GM21423 (cell line): ENCODE measurements at regions not wholly inside any gene's neighbourhood (a gene's known extent, or its start where the extent isn't known, plus 50 kb on each side); places are given as distances from the start of the nearest gene placed in this dataset.
A peak's percentile ranks its signal among the peaks of the same experiment; 100 is the strongest.
"Not testable (repeated sequence)": the region's sequence is repeated elsewhere in the genome, so short reads cannot be mapped to it uniquely, and the experiment has no call there.

Source experiments
- ATAC-seq: cut with Tn5 transposase; IDR thresholded peaks from one replicate; pipeline ENCODE4 v1.9.1; 2021; ENCODE audit warnings: mild to moderate bottlenecking, moderate library complexity; ENCODE audit not compliant: unreplicated experiment

- not testable (repeated sequence) for ATAC-seq
These were observed 320.7 kb downstream of the KLF13 start for GRCh38 chr15:31647337-31647826.

DNA sequence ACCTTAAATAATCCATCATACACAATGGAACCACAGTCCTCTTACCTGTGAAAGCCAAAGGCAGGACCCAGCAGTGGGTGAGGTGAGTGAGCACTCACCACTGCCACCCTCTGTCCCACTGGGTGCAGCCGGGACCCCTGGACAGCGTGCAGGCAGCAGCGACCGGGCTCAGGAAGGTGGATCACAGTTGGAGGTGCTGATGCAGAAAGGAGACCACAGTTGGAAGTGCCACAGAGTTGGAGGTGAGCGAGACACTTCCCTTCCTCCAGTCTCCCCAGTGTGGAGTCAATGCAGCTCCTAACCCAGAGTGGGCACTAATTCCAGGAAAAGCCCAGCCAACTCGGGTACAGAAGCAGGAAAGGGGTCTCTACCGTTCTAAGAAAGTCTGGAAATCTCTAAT lies 323.0 kb downstream of the KLF13 start:
- ATAC-seq: not testable (repeated sequence)

GRCh38 chr15:31650055-31650701 lies 323.5 kb downstream of the KLF13 start:
- ATAC-seq: peak; percentile 55

- ATAC-seq: not testable (repeated sequence)
These were observed 330.3 kb downstream of the KLF13 start for GRCh38 chr15:31656915-31657314.

DNA sequence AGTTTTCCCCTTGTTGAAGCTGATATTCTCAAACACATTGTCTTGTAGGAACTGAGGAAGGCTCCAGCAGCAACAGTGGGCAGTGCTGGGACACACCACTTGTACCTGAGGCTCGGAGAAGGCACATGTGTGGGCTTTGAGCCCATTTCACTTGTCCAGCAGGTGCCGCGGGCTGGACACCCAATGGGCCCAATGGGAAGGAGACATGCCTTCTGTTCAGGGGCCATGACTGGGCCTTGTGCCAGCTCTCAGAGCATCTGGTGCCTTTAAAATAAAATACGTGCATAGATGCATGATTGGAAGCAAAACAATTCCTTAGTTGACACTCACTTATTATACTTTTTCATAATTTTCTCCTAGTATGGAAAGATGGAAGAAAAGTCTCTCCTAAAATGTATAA lies 334.2 kb downstream of the KLF13 start:
- no peak for ATAC-seq

DNA sequence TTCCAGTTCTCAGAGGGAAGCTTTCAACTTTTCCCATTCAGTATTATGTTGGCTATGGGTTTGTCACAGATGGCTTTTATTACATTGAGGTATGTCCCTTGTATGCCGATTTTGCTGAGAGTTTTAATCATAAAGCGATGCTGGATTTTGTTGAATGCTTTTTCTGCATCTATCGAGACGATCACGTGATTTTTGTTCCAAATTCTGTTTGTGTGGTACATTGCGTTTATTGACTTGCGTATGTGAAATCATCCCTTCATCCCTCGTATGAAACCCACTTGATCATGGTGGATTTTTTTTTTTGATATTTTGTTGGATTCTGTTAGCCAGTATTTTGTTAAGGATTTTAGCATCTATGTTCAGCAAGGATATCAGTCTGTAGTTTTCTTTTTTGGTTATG lies 339.1 kb downstream of the KLF13 start:
- not testable (repeated sequence) for ATAC-seq

DNA sequence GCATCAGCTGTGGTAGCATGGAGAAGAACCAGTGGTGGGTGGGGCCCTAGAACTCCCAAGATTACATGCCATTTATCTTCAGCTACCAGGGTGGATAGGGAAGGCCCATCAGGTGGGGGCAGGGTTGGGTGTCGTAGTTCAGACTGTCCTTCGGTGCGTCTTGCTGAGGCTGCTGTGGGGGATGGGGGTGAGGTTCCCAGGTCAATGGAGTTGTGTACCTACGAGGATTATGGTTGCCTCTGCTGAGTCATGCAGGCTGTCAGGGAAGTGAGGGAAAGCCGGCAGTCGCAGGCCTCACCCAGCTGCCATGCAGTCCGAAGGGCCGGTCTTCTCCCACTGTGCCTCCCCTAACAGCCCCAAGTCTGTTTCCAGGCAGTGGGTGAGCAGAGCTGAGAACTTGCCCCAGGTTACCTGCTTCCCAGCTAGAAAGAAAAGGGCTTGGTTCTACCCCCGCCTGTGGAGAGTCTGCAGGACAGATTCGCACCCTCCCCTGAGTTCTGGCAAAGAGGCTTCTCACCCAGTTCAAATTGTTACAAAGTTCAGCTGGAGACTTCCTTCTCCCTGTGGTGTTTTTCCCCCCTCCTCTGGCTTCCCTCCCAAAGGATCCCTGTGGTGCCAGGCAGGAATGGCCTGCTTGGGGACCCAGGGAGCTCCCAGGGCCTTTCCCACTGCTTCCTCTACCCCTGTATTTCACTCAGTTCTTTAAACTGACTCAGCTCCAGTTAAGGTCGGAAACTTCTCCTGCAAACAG lies 342.7 kb downstream of the KLF13 start:
- ATAC-seq: not testable (repeated sequence)

DNA sequence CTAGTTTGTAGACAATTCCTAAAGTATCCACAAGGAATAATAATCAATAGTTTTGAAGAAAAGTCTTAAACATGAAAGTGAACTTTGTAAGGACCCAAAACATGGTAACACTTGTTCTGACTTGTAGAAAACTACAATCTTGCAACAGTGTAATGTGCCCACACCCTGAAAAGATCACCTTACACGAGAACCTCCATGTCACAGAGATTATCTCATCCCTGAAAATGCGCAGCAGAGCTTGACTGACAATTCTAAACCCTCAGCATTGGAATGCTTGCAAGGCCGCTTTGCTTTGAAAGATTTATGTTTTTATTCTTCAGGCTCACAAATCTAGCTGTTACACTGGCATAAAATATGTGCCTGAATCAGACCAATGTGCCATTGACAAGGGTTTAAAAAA lies 346.6 kb downstream of the KLF13 start:
- ATAC-seq: not testable (repeated sequence)

GRCh38 chr15:31681529-31682259 lies 348.6 kb upstream of the CHRNA7 start:
- not testable (repeated sequence) for ATAC-seq

GRCh38 chr15:31687088-31687487 lies 343.2 kb upstream of the CHRNA7 start:
- ATAC-seq: not testable (repeated sequence)

GRCh38 chr15:31696509-31696908 lies 333.8 kb upstream of the CHRNA7 start:
- ATAC-seq: not testable (repeated sequence)

DNA sequence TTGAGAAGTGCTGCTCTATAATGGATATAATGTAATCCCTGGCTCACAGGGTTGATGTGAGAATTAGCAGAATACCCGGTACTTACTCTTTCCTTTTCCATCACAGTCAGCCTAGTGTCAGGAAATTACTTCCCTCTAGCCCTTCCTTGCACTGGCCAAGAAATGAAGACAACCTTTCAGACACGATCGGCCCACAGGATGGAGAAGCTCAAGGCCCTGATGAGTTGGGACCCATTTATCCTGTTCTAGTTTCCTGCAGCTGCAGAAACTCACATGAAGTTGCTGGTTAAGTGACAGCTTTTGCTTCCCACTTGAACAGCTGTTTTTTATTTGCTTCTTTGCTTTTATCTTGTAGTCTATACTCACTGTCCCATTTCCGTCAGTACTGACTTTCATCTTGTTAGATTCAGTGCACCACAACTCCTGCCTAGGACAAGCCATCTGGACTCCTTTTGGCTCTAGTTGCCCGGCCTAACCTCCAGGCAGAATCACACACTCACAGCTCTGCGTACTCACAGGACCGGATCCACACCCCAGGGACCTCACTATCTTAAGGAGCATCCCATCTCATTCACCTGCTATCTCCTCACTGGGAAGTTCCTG lies 325.1 kb upstream of the CHRNA7 start:
- not testable (repeated sequence) for ATAC-seq

DNA sequence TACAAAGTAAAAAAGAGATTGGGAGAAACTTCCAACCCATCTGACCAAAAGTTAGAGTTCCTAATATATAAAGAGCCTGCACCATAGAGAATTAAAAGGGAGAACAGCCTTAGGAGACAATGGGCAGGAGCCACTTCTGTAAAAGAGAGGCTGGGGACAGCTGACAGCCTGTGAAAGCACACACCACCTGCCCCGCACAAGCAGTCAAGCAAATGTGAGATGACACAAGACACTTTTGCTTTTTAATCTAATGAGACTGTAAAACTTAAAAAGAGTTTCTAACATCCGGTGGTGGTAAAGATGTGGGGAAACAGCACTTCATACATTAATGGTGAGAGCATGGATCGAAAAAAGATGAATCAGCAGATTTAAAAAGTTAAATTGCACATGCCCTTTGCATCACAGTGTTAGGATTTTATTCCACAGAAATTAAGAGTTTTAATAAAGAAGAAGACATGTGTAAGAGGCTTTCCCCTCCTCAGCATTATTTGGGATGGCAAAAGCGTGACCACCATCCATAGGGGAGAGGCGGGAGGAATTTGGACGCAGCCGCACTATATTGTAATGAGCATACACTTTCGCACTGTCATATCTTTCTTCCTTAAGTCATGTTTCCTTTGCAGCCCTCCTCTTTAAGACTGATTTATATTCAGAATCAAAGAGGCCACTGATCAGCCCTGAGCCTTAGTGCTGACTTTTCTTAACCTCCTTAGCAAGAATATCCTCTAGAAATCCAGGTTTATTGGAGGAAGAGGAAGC lies 322.2 kb upstream of the CHRNA7 start:
- ATAC-seq: peak; percentile 66

- peak; percentile 72 for ATAC-seq
These were observed 321.5 kb upstream of the CHRNA7 start for GRCh38 chr15:31708703-31709327.

GRCh38 chr15:31709479-31709878 lies 320.8 kb upstream of the CHRNA7 start:
- not testable (repeated sequence) for ATAC-seq

DNA sequence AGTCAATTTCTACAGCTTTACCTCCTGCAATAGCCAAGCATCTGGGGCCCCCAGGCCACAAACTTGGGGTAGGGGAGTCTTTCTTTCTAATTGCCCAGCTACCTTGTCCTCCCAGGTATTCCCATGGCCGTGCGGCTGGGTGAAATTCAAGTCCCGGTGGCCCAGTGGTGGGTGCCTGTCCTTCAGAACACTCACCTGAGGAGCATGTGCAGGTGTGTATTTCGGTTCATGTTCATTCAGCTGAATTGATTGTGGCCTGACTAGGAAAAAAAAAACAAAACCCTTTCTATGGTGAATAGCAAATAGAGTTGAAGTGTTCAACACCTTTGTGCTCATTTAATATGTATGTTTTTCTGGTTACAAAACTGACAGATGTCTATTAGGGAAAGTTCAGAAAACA lies 319.5 kb upstream of the CHRNA7 start:
- ATAC-seq: not testable (repeated sequence)

DNA sequence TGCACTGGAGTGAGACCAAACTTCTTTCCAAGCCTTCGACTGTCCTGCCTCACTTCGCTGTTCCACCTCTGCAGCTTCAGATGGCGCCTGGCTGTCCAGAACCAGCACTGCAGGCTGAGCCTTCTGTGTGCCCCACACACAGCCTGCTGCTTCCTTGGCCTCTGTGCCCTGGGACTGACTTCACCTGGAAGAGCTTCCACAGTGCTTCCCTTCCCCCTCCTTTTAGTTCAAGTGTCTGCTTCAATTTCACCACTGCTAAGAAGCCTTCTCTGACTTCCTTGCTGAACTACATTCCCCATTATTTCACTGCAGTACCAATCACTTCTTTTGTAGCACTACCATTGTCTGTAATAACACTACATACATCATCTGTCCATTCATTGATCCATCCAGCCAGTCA lies 315.1 kb upstream of the CHRNA7 start:
- ATAC-seq: not testable (repeated sequence)

GRCh38 chr15:31718625-31719024 lies 311.7 kb upstream of the CHRNA7 start:
- not testable (repeated sequence) for ATAC-seq

- ATAC-seq: not testable (repeated sequence)
These were observed 310.8 kb upstream of the CHRNA7 start for GRCh38 chr15:31719396-31720022.
